ENCODE measurements at regions not wholly inside any gene's neighbourhood (a gene's known extent, or its start where the extent isn't known, plus 50 kb on each side); places are given as distances from the start of the nearest gene placed in this dataset.

GRCh38 chr16:65861131-65861731 is 505.3 kb upstream of the CDH5 start:
- H3K27me3 ChIP-seq: no peaks in the 10 kb centered on the region
- 71% methylated on average over 3 of the region's 3 CpGs for WGBS
- TF ChIP-seq POLR2AphosphoS5 (IDR thresholded peaks at IDR 0.05) (no peak), EP300 (IDR thresholded peaks at IDR 0.05) (no peak), CTCF (IDR thresholded peaks at IDR 0.05) (no peak), POLR2A (IDR thresholded peaks at IDR 0.05) (no peak)
- no peak overlapping the region for H3K27ac ChIP-seq
- no peaks in the 10 kb centered on the region for H3K9me3 ChIP-seq
- no peak overlapping the region for H3K4me3 ChIP-seq
- H3K36me3 ChIP-seq: no peaks in the 10 kb centered on the region
- DNase-seq (ENCODE audit: low spot score in 2 of 2): no peak
- H3K4me1 ChIP-seq: no peaks in the 10 kb centered on the region

- H3K27me3 ChIP-seq: no peaks in the 10 kb centered on the region
- H3K27ac ChIP-seq: no peak overlapping the region
- TF ChIP-seq POLR2A (IDR thresholded peaks at IDR 0.05) (no peak), CTCF (IDR thresholded peaks at IDR 0.05) (no peak), EP300 (IDR thresholded peaks at IDR 0.05) (no peak), POLR2AphosphoS5 (IDR thresholded peaks at IDR 0.05) (no peak)
- no peak overlapping the region for H3K4me3 ChIP-seq
- WGBS: 82% methylated on average over 8 of the region's 11 CpGs
- H3K9me3 ChIP-seq: no peaks in the 10 kb centered on the region
- H3K36me3 ChIP-seq: no peaks in the 10 kb centered on the region
- DNase-seq (ENCODE audit: low spot score in 2 of 2): no peak
- no peaks in the 10 kb centered on the region for H3K4me1 ChIP-seq
Observed at GRCh38 chr16:65855171-65856145, 511.0 kb upstream of the CDH5 start.

- Histone ChIP-seq H3K4me1 (peaks cover 9% of the 10 kb centered on the region), H3K4me3 (no peak overlapping the region), H3K9me3 (no peaks in the 10 kb centered on the region), H3K36me3 (no peaks in the 10 kb centered on the region), H3K27me3 (no peaks in the 10 kb centered on the region), H3K27ac (no peak overlapping the region)
- WGBS: 26% methylated on average over 1 of the region's 1 CpG
- DNase-seq (ENCODE audit: low spot score in 2 of 2): no peak
- no peak for TF ChIP-seq POLR2A (IDR thresholded peaks at IDR 0.05)
- no peak for TF ChIP-seq EP300 (IDR thresholded peaks at IDR 0.05)
- TF ChIP-seq POLR2AphosphoS5 (IDR thresholded peaks at IDR 0.05): no peak
- no peak for TF ChIP-seq CTCF (IDR thresholded peaks at IDR 0.05)
Observed at GRCh38 chr16:65846210-65846602, 520.3 kb upstream of the CDH5 start.

GRCh38 chr16:65845466-65846209 is 520.9 kb upstream of the CDH5 start:
- Histone ChIP-seq H3K9me3 (no peaks in the 10 kb centered on the region), H3K27me3 (no peaks in the 10 kb centered on the region), H3K4me1 (peaks cover 9% of the 10 kb centered on the region), H3K27ac (no peak overlapping the region), H3K4me3 (no peak overlapping the region), H3K36me3 (no peaks in the 10 kb centered on the region)
- 57% methylated on average over 4 of the region's 4 CpGs for whole genome bisulfite sequencing
- DNase-seq (ENCODE audit: low spot score in 2 of 2): no peak
- TF ChIP-seq EP300 (IDR thresholded peaks at IDR 0.05) (no peak), POLR2AphosphoS5 (IDR thresholded peaks at IDR 0.05) (no peak)

GRCh38 chr16:65843941-65844340 is 522.5 kb upstream of the CDH5 start:
- Histone ChIP-seq H3K27ac (no peak overlapping the region), H3K27me3 (no peaks in the 10 kb centered on the region), H3K36me3 (no peaks in the 10 kb centered on the region), H3K4me3 (no peak overlapping the region), H3K4me1 (peaks cover 9% of the 10 kb centered on the region), H3K9me3 (no peaks in the 10 kb centered on the region)
- TF ChIP-seq EP300 (IDR thresholded peaks at IDR 0.05) (no peak), POLR2AphosphoS5 (IDR thresholded peaks at IDR 0.05) (no peak), POLR2A (IDR thresholded peaks at IDR 0.05) (no peak), CTCF (IDR thresholded peaks at IDR 0.05) (no peak)
- 75% methylated on average over 2 of the region's 2 CpGs for WGBS
- DNase-seq (ENCODE audit: low spot score in 2 of 2): no peak

Data from suprapubic skin (tissue), 4 donors.